Thymus (tissue), 11 donors: ENCODE measurements at regions not wholly inside any gene's neighbourhood (a gene's known extent, or its start where the extent isn't known, plus 50 kb on each side); places are given as distances from the start of the nearest gene placed in this dataset.
"Not testable (repeated sequence)": the region's sequence is repeated elsewhere in the genome, so short reads cannot be mapped to it uniquely, and the experiment has no call there.

Source experiments
- DNase-seq, 9 donors: peaks; one replicate each; pipeline ENCODE4 v3.0.0-alpha.2; 2013; ENCODE audit warnings: low spot score in 9 of 9, low read depth in 6 of 9, missing footprints in 1 of 9
- H3K27ac ChIP-seq, 2 donors: one replicate each; pipeline ENCODE4 v1.5.1; 2013; ENCODE audit warnings: control low read depth in 1 of 2, low read depth in 1 of 2, low read length in 1 of 2, mild to moderate bottlenecking in 1 of 2, moderate library complexity in 1 of 2
- H3K27me3 ChIP-seq, 2 donors: one replicate each; pipeline ENCODE4 v1.5.1; 2013; ENCODE audit warnings: low read length in 1 of 2; ENCODE audit not compliant: control insufficient read depth in 2 of 2, insufficient read depth in 1 of 2
- H3K36me3 ChIP-seq, 2 donors: one replicate each; pipeline ENCODE4 v1.5.1; 2013; ENCODE audit warnings: low read length in 1 of 2, mild to moderate bottlenecking in 1 of 2, moderate library complexity in 1 of 2; ENCODE audit not compliant: control insufficient read depth in 2 of 2, insufficient read depth in 2 of 2
- H3K4me1 ChIP-seq, 2 donors: one replicate each; pipeline ENCODE4 v1.5.1; 2013; ENCODE audit warnings: low read length in 2 of 2; ENCODE audit not compliant: control insufficient read depth in 2 of 2, insufficient read depth in 2 of 2
- H3K4me3 ChIP-seq, 2 donors: one replicate each; pipeline ENCODE4 v1.5.1; 2013; ENCODE audit warnings: low read length in 2 of 2, control low read depth in 1 of 2, mild to moderate bottlenecking in 1 of 2
- H3K9me3 ChIP-seq, 2 donors: one replicate each; pipeline ENCODE4 v1.5.1; 2013; ENCODE audit warnings: low read length in 1 of 2, mild to moderate bottlenecking in 1 of 2; ENCODE audit not compliant: control insufficient read depth in 2 of 2, insufficient read depth in 1 of 2
- WGBS: extraction: QIAGEN DNeasy Blood & Tissue Kit; methylation state at CpG from one replicate; pipeline ENCODE4 v1.1.7; 2013; 5-methylcytosine and 5-hydroxymethylcytosine counted together
- donor health status: healthy.

DNA sequence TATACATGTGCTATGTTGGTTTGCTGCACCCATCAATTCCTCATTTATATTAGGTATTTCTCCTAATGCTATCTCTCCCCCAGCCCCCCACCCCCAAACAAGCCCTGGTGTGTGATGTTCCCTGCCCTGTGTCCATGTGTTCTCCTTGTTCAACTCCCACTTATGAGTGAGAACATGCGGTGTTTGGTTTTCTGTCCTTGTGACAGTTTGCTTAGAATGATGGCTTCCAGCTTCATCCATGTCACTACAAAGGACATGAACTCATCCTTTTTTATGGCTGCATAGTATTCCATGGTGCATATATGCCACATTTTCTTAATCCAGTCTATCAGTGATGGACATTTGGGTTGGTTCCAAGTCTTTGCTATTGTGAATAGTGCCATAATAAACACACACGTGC is 68.4 kb upstream of the TOP3B start:
- H3K36me3 ChIP-seq, H3K4me3 ChIP-seq, H3K9me3 ChIP-seq, H3K27ac ChIP-seq, H3K27me3 ChIP-seq, H3K4me1 ChIP-seq, DNase-seq: not testable (repeated sequence)
- 47% methylated on average over 2 of the region's 2 CpGs for WGBS

DNA sequence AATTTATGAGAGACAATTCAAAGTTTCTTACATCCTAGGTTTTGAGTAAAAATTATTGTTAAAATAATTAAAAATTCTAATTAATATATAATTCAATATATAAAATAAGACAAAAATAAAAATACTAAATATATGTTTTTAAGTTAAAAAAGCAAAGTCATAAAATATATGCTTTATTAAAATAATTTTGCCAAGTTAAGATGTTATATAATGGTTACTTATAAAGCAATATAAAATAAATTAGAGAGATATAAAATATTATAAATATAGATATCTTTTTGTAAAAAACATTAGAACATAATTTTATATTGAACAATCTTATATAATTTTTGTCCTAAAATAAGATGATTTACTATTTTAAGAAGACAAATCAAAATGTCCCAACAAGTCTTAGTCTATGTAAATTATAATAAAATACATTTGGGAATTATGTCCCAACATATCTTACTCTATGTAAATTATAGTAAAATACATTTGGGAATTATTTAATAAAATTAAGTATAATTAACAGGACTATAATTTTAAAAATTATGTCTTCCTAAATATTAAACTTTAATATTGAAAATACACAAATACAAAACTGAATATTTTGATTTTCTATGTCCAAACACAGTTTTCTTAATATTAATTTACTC is 67.7 kb upstream of the TOP3B start:
- Histone ChIP-seq H3K27me3 (peaks cover 0 to 7% of the 10 kb centered on the region in 2 donors), H3K4me3 (no peak overlapping the region), H3K36me3 (no peaks in the 10 kb centered on the region), H3K4me1 (no peaks in the 10 kb centered on the region), H3K27ac (no peak overlapping the region), H3K9me3 (no peaks in the 10 kb centered on the region)
- no peak for DNase-seq

DNA sequence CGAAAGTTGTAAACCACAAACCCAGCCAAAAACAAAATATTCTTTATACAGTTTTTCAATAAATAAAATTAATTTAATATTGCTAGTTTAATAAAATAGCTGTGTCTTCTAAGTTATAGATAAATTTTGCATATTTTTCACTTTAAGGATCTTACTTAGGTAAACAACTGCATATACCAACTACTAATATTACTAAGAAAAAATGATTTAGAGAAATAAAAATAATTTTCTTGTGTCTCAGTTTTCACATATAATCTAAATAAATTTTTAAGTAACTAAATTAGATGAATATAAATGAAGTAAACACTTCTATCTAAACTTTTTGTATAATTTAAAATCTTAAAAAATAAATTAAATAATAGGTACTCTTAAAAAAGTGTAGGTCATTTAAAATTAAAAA is 67.1 kb upstream of the TOP3B start:
- Histone ChIP-seq H3K27ac (no peak overlapping the region), H3K36me3 (no peaks in the 10 kb centered on the region), H3K27me3 (peaks cover 0 to 7% of the 10 kb centered on the region in 2 donors), H3K9me3 (no peaks in the 10 kb centered on the region), H3K4me1 (no peaks in the 10 kb centered on the region), H3K4me3 (no peak overlapping the region)
- 41% methylated on average over 1 of the region's 1 CpG for WGBS
- no peak for DNase-seq

DNA sequence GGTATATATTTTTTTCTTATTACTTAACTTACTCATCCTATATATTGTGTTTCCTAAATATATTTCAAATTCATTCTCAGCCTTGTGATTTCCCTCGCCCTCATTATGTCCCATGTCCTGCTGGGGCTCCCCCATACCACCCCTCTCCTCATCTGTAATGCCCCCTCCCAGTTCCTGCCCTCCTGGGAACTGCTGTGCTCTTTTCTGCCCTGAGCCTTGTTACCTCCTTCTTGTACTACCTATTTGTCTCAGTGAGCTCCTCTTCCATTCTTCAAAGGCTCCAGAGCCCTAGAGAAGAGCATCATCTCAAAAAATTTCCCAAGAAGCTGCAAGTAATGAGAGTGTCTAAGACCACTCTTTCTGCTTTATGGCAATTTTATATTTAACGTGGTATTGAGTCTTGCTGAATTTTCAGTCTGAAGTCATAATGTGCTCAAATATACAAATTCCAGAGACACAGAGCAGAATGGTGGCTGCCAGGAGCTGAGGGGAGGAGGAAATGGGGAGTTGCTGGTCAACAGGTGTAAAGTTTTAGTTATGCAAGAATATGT is 66.5 kb upstream of the TOP3B start:
- no peaks in the 10 kb centered on the region for H3K36me3 ChIP-seq
- 41% methylated on average over 2 of the region's 2 CpGs for WGBS
- no peaks in the 10 kb centered on the region for H3K9me3 ChIP-seq
- peaks cover 0 to 7% of the 10 kb centered on the region in 2 donors for H3K27me3 ChIP-seq
- no peaks in the 10 kb centered on the region for H3K4me1 ChIP-seq
- no peak overlapping the region for H3K27ac ChIP-seq
- no peak for DNase-seq
- H3K4me3 ChIP-seq, result no peak overlapping the region

DNA sequence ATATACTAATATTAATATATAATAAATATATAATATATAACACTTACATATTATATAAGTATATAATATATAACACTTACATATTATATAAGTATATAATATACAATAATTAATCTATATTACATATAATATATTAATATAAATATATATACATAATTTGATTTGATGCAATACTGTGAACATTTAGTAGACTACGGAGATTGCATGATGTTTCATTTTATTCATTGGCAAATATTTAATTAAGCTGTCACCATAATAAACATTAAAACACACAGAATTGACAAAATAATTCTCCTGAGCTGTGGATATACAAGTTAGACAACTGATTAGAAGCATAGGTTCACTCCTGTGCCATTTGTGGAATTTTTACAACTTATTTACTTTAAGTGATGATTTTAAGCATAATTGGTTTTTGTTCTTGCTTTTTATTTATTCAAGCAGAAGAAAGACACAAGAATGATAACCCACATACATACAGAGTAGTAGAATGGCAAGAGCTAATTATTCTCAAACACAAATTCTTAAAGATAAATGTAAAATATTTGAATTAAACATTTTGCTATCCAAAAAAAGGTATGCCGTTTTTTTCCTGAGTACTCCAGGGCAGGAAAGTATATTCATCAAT is 65.8 kb upstream of the TOP3B start:
- Histone ChIP-seq H3K4me1 (no peaks in the 10 kb centered on the region), H3K27me3 (peaks cover 0 to 11% of the 10 kb centered on the region in 2 donors), H3K9me3 (no peaks in the 10 kb centered on the region), H3K36me3 (no peaks in the 10 kb centered on the region), H3K4me3 (no peak overlapping the region), H3K27ac (no peak overlapping the region)
- 81% methylated on average over 2 of the region's 2 CpGs for WGBS
- no peak for DNase-seq

DNA sequence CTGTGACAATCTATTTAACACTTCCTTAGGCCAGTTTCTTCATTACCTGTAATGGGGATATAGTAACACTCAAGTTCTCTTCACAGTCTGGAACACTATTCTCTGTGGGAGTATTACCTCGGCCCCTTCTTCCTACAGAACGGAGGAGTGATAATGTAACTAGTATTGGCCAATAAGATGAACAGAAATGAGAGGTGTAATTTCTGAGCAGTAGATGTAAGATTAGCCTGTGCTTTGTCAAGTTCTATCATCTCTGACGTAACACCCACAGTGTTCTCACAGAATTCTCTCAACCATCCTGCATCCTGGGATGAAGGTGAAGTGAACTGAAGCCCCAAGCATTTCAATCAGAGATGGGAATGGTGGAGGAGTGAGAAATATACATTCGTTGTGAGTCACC is 65.2 kb upstream of the TOP3B start:
- H3K4me3 ChIP-seq, result no peak overlapping the region
- WGBS, result 87% methylated on average over 4 of the region's 4 CpGs

DNA sequence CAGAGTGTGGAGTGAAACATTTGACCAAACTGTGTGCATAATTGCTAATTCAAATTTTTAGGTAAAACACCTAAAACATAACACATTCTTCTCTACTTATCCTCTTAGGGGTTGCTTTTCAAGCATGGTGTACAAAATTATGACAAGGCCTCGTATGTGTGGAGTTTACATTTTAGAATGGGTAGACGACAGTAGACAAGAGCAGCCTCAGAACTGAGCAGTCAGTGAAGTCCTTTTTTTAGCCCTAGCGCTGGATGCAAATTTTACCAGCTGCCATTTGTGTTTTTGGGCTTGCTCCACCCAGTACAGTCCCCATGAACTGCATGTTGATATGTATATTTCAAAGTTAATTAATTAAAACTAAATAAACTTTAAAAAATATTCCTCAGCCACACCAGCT is 64.7 kb upstream of the TOP3B start:
- Histone ChIP-seq H3K27ac (no peak overlapping the region), H3K27me3 (peaks cover 0 to 12% of the 10 kb centered on the region in 2 donors), H3K4me1 (no peaks in the 10 kb centered on the region), H3K36me3 (no peaks in the 10 kb centered on the region), H3K9me3 (no peaks in the 10 kb centered on the region), H3K4me3 (no peak overlapping the region)
- DNase-seq, result no peak
- WGBS, result 88% methylated on average over 3 of the region's 3 CpGs

More for the DNA sequence above, 65.2 kb upstream of the TOP3B start:
- Histone ChIP-seq H3K36me3 (no peaks in the 10 kb centered on the region), H3K9me3 (no peaks in the 10 kb centered on the region), H3K4me1 (no peaks in the 10 kb centered on the region), H3K27ac (no peak overlapping the region), H3K27me3 (peaks cover 0 to 12% of the 10 kb centered on the region in 2 donors)
- DNase-seq, result no peak

DNA sequence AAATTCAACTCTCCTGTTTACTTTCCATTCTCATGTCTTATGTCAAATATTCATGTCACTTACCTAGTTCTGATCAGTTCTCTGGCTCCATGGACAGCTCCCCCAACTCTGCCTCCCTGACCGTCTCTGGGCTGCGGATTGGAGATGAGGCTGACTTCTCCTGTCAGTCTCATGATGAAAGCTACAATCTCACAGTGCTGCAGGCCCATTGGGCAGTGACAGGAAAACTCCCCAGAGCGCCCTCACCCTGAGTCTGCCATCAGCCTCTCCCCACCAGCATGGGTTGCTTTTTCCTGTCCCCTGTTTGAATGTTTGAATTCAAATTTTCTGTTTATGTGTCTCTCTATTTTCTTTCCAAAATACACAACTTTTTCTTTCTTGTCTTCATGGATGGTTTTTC is 63.8 kb upstream of the TOP3B start:
- DNase-seq, result no peak
- Histone ChIP-seq H3K27me3 (peaks cover 0 to 12% of the 10 kb centered on the region in 2 donors), H3K4me1 (no peaks in the 10 kb centered on the region), H3K27ac (no peak overlapping the region), H3K9me3 (no peaks in the 10 kb centered on the region), H3K4me3 (no peak overlapping the region), H3K36me3 (no peaks in the 10 kb centered on the region)
- WGBS, result 56% methylated on average over 3 of the region's 3 CpGs

DNA sequence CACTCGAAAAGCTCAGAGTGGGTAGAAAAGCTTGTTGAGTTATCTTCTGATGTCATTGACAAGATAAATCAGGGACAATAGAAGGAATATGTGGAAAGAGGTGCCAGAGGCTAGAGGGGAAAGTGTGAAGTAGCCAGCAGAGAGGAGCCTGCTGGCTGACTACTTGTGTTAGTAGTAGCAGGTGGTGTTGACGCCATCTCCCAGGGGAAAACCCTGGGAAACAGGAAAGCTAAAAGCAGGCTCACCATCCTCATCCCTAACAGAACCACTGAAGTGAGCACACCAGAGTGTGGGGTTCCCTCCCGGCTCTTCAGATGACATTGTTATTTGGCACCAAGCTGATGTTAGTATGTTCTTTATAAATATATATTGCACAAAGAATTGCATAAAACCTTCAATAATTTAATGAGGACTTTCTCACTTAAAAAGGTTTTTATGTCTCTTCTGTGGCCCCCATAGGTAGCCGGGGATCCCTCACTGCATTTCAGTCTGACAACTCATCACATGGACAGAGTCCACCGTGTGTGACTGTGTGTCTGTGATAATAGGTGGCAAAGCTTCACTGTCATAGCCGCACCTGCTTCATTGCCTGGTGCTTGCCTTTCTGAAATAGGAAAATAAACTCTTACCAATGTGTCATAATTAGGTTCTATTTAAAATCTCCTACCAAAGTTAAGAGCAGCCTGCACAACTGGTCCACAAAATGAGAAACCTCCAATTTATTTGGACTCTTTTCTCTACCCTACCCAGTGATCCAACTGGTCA is 63.2 kb upstream of the TOP3B start:
- Histone ChIP-seq H3K4me1 (no peaks in the 10 kb centered on the region), H3K9me3 (no peaks in the 10 kb centered on the region)
- WGBS, result 91% methylated on average over 6 of the region's 6 CpGs

More for the DNA sequence above, 63.2 kb upstream of the TOP3B start:
- Histone ChIP-seq H3K27ac (no peak overlapping the region), H3K36me3 (no peaks in the 10 kb centered on the region), H3K4me3 (no peak overlapping the region), H3K27me3 (peaks cover 0 to 12% of the 10 kb centered on the region in 2 donors)
- no peak for DNase-seq
